ENCODE measurements at regions not wholly inside any gene's neighbourhood (a gene's known extent, or its start where the extent isn't known, plus 50 kb on each side); places are given as distances from the start of the nearest gene placed in this dataset.

DNA sequence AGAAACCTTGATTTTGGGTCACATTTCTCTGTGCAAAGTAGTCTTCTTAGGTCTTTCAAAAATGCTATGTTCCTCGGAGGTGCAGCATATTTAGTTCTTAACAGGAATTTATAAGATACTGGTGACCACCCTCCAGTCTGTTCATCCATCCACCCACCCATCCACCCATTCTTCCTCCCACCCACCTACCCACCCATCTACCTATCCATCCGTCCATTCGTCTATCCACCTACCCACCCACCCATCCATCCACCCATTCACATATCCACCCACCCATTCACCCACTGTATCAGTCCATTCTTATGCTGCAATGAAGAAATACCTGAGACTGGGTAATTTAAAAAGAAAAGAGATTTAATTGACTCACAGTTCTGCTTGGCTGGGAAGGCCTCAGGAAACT, 74.9 kb downstream of the KCTD15 start:
- no peaks in the 10 kb centered on the region for H3K9me2 ChIP-seq (replicated peaks; ENCODE audit: control insufficient read depth, low read length)
- TF ChIP-seq EZH2phosphoT487 (IDR thresholded peaks at IDR 0.05; ENCODE audit: borderline replicate concordance, low read length) = no peak
- TF ChIP-seq, protein P1, sequence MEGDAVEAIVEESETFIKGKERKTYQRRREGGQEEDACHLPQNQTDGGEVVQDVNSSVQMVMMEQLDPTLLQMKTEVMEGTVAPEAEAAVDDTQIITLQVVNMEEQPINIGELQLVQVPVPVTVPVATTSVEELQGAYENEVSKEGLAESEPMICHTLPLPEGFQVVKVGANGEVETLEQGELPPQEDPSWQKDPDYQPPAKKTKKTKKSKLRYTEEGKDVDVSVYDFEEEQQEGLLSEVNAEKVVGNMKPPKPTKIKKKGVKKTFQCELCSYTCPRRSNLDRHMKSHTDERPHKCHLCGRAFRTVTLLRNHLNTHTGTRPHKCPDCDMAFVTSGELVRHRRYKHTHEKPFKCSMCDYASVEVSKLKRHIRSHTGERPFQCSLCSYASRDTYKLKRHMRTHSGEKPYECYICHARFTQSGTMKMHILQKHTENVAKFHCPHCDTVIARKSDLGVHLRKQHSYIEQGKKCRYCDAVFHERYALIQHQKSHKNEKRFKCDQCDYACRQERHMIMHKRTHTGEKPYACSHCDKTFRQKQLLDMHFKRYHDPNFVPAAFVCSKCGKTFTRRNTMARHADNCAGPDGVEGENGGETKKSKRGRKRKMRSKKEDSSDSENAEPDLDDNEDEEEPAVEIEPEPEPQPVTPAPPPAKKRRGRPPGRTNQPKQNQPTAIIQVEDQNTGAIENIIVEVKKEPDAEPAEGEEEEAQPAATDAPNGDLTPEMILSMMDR (IDR thresholded peaks at IDR 0.05; ENCODE audit: low read depth, low read length, poor library complexity, severe bottlenecking) = no peak
- no peaks in the 10 kb centered on the region for H3K9me3 ChIP-seq (ENCODE audit: control insufficient read depth, insufficient read depth, low read length)
- H3K4me1 ChIP-seq (ENCODE audit: control insufficient read depth, low read length) = no peaks in the 10 kb centered on the region
- no peaks in the 10 kb centered on the region for H3K27me3 ChIP-seq (ENCODE audit: control insufficient read depth, low read length)
- H3F3A ChIP-seq (ENCODE audit: control insufficient read depth, insufficient read depth) = no peaks in the 10 kb centered on the region
- no peak overlapping the region for H3K27ac ChIP-seq (ENCODE audit: low read depth, low read length)
- H3K4me3 ChIP-seq (ENCODE audit: low read length) = no peak overlapping the region
- no peaks in the 10 kb centered on the region for H3K36me3 ChIP-seq (ENCODE audit: control insufficient read depth, low read length)
- no peaks in the 10 kb centered on the region for H4K20me1 ChIP-seq (ENCODE audit: control insufficient read depth, insufficient read depth, low read depth, low read length)
- no peaks in the 10 kb centered on the region for H3K79me2 ChIP-seq (ENCODE audit: control insufficient read depth, low read length)
- H3K4me2 ChIP-seq (ENCODE audit: low read length) = no peak overlapping the region

GRCh38 chr19:33872445-33873320, 76.0 kb downstream of the KCTD15 start:
- no peaks in the 10 kb centered on the region for H3K9me2 ChIP-seq (replicated peaks; ENCODE audit: control insufficient read depth, low read length)
- H3K4me3 ChIP-seq (ENCODE audit: low read length) = no peak overlapping the region
- no peak overlapping the region for H3K27ac ChIP-seq (ENCODE audit: low read depth, low read length)
- H3K36me3 ChIP-seq (ENCODE audit: control insufficient read depth, low read length) = no peaks in the 10 kb centered on the region
- no peaks in the 10 kb centered on the region for H3K4me1 ChIP-seq (ENCODE audit: control insufficient read depth, low read length)
- no peaks in the 10 kb centered on the region for H3F3A ChIP-seq (ENCODE audit: control insufficient read depth, insufficient read depth)
- H3K27me3 ChIP-seq (ENCODE audit: control insufficient read depth, low read length) = no peaks in the 10 kb centered on the region
- TF ChIP-seq, protein P1 (IDR thresholded peaks at IDR 0.05; ENCODE audit: low read depth, low read length, poor library complexity, severe bottlenecking) = no peak
- TF ChIP-seq EZH2phosphoT487 (IDR thresholded peaks at IDR 0.05; ENCODE audit: borderline replicate concordance, low read length) = no peak
- no peaks in the 10 kb centered on the region for H3K9me3 ChIP-seq (ENCODE audit: control insufficient read depth, insufficient read depth, low read length)
- H4K20me1 ChIP-seq (ENCODE audit: control insufficient read depth, insufficient read depth, low read depth, low read length) = no peaks in the 10 kb centered on the region
- H3K79me2 ChIP-seq (ENCODE audit: control insufficient read depth, low read length) = no peaks in the 10 kb centered on the region
- H3K4me2 ChIP-seq (ENCODE audit: low read length) = no peak overlapping the region

DNA sequence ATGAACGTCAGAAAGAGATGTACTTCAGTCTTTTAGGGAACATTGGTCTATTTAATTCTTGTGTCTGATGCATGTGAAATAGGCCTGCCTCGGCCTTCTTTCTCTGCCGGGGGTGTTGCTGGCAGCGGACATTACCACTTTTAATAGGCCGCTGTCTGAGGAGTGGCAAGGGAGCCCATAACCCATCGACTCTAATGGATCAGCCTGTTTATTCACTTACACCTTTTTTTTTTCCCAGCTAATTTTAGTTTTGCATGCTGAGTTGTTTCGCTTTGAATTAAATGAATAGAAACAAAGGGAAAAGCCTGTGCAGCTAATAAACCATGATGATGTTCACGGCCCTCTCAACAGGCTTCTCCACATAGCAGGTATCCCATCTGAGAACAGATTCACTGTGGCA, 78.4 kb downstream of the KCTD15 start:
- Histone ChIP-seq H3K9me3 (ENCODE audit: control insufficient read depth, insufficient read depth, low read length) (no peaks in the 10 kb centered on the region), H3K4me3 (ENCODE audit: low read length) (no peak overlapping the region), H3K79me2 (ENCODE audit: control insufficient read depth, low read length) (no peaks in the 10 kb centered on the region), H3K36me3 (ENCODE audit: control insufficient read depth, low read length) (no peaks in the 10 kb centered on the region), H4K20me1 (ENCODE audit: control insufficient read depth, insufficient read depth, low read depth, low read length) (no peaks in the 10 kb centered on the region), H3F3A (ENCODE audit: control insufficient read depth, insufficient read depth) (no peaks in the 10 kb centered on the region), H3K27me3 (ENCODE audit: control insufficient read depth, low read length) (no peaks in the 10 kb centered on the region), H3K9me2 (replicated peaks; ENCODE audit: control insufficient read depth, low read length) (no peaks in the 10 kb centered on the region), H3K4me1 (ENCODE audit: control insufficient read depth, low read length) (no peaks in the 10 kb centered on the region), H3K4me2 (ENCODE audit: low read length) (no peak overlapping the region), H3K27ac (ENCODE audit: low read depth, low read length) (no peak overlapping the region)
- no peak for TF ChIP-seq EZH2phosphoT487 (IDR thresholded peaks at IDR 0.05; ENCODE audit: borderline replicate concordance, low read length)
- TF ChIP-seq, protein P1 (IDR thresholded peaks at IDR 0.05; ENCODE audit: low read depth, low read length, poor library complexity, severe bottlenecking) = no peak
